A673 (cell line): ENCODE measurements at regions not wholly inside any gene's neighbourhood (a gene's known extent, or its start where the extent isn't known, plus 50 kb on each side); places are given as distances from the start of the nearest gene placed in this dataset.
A peak's percentile ranks its signal among the peaks of the same experiment; 100 is the strongest.
"Not testable (repeated sequence)": the region's sequence is repeated elsewhere in the genome, so short reads cannot be mapped to it uniquely, and the experiment has no call there.

Source experiments
- BruUV-seq: library from RNA; stranded (reverse); fragments of 400-500 nt; replicated peaks from 2 replicates; lab custom pipeline; 2021; lab: Mats Ljungman, UMichigan
- CTCF ChIA-PET: fragments of 300-600 bp; sonication (Branson Sonifier 250); formaldehyde crosslinking; loops from one replicate; lab custom pipeline; 2022; ENCODE audit warnings: antibody characterized with exemption; lab: Charles Lee
- POLR2A ChIA-PET: fragments of 300-600 bp; sonication (Branson Sonifier 250); formaldehyde crosslinking; loops from one replicate; lab custom pipeline; 2022; ENCODE audit warnings: antibody characterized with exemption; ENCODE audit not compliant: low non-redundant PET; lab: Charles Lee
- DNase-seq: peaks from one replicate; pipeline ENCODE4 v3.0.0-alpha.2; 2015; ENCODE audit warnings: low spot score
- H3K27ac ChIP-seq: fragments of 200-600 bp; sonication (generic); 2 replicates; pipeline ENCODE4 v1.5.1; 2016; ENCODE audit warnings: mixed run types, low read depth, mild to moderate bottlenecking, mixed read lengths, antibody characterized with exemption, low read length; ENCODE audit not compliant: poor library complexity, severe bottlenecking
- H3K27me3 ChIP-seq: fragments of 200-600 bp; sonication (generic); replicated peaks from 2 replicates; pipeline ENCODE4 v1.6.1; 2017; ENCODE audit warnings: mixed run types, low read depth, mild to moderate bottlenecking, mixed read lengths, antibody characterized with exemption, low read length; ENCODE audit not compliant: insufficient read depth, poor library complexity
- H3K36me3 ChIP-seq: fragments of 200-600 bp; sonication (generic); 2 replicates; pipeline ENCODE4 v1.6.1; 2016; ENCODE audit warnings: mixed run types, mild to moderate bottlenecking, mixed read lengths, antibody characterized with exemption, low read length; ENCODE audit not compliant: insufficient read depth, poor library complexity, severe bottlenecking
- H3K4me1 ChIP-seq: fragments of 200-600 bp; sonication (generic); 2 replicates; pipeline ENCODE4 v1.6.1; 2017; ENCODE audit warnings: mixed run types, mild to moderate bottlenecking, mixed read lengths, antibody characterized with exemption, low read length; ENCODE audit not compliant: insufficient read depth, poor library complexity, severe bottlenecking
- H3K4me3 ChIP-seq: fragments of 200-600 bp; sonication (generic); 2 replicates; pipeline ENCODE4 v1.5.1; 2016; ENCODE audit warnings: low read depth, mixed run types, mild to moderate bottlenecking, mixed read lengths, low read length; ENCODE audit not compliant: poor library complexity, severe bottlenecking
- H3K9me3 ChIP-seq: fragments of 200-600 bp; sonication (generic); 2 replicates; pipeline ENCODE4 v1.6.1; 2016; ENCODE audit warnings: mixed run types, low read depth, mild to moderate bottlenecking, mixed read lengths, antibody characterized with exemption, low read length; ENCODE audit not compliant: poor library complexity, severe bottlenecking
- CTCF ChIP-seq: fragments of 300-800, 200-600 bp; sonication (generic); conservative IDR thresholded peaks from 2 replicates; pipeline ENCODE4 v1.5.1; 2017; ENCODE audit warnings: low read depth, mild to moderate bottlenecking, antibody characterized with exemption, low read length, moderate library complexity, mixed read lengths
- EZH2 ChIP-seq: fragments of 200-600 bp; sonication (generic); IDR thresholded peaks from 2 replicates; pipeline ENCODE4 v1.6.1; 2017; ENCODE audit warnings: borderline replicate concordance, low read depth, mild to moderate bottlenecking, mixed read lengths, antibody characterized with exemption, low read length; ENCODE audit not compliant: poor library complexity, severe bottlenecking
- intact Hi-C: fragments of 100-400 bp; cut with micrococcal nuclease; formaldehyde crosslinking; loops from one replicate; pipeline ENCODE4 v1.10.0; 2022; ENCODE audit not compliant: unreplicated experiment

- Histone ChIP-seq H3K4me3 (no peak overlapping the region), H3K4me1 (no peaks in the 10 kb centered on the region), H3K36me3 (no peaks in the 10 kb centered on the region), H3K9me3 (no peaks in the 10 kb centered on the region), H3K27me3 (no peaks in the 10 kb centered on the region), H3K27ac (no peak overlapping the region)
- intact Hi-C loops = no loop called here
- DNase-seq = no peak
- TF ChIP-seq EZH2 (no peak), CTCF (no peak)
- BruUV-seq = no TSS peak
- ChIA-PET CTCF (no interaction called here), POLR2A (no interaction called here)
These were observed 69.9 kb upstream of the SLC35F3 start for GRCh38 chr1:233834609-233835008.

GRCh38 chr1:233838207-233838606, 66.3 kb upstream of the SLC35F3 start:
- H3K9me3 ChIP-seq, H3K27me3 ChIP-seq, CTCF ChIA-PET, BruUV-seq, DNase-seq, H3K4me3 ChIP-seq, intact Hi-C loops, H3K27ac ChIP-seq, H3K4me1 ChIP-seq, POLR2A ChIA-PET, H3K36me3 ChIP-seq: not testable (repeated sequence)

- H3K36me3 ChIP-seq = no peaks in the 10 kb centered on the region
- ChIA-PET CTCF (no interaction called here), POLR2A (no interaction called here)
- BruUV-seq = no TSS peak
- DNase-seq = peak; percentile 37
- TF ChIP-seq EZH2 = no peak
- H3K27me3 ChIP-seq = peaks cover 29% of the 10 kb centered on the region
- H3K27ac ChIP-seq = no peak overlapping the region
- intact Hi-C loops = no loop called here
- H3K4me1 ChIP-seq = no peaks in the 10 kb centered on the region
- no peaks in the 10 kb centered on the region for H3K9me3 ChIP-seq
- H3K4me3 ChIP-seq = no peak overlapping the region
These were observed 60.8 kb upstream of the SLC35F3 start for GRCh38 chr1:233843525-233844204.

- no TSS peak for BruUV-seq
- intact Hi-C loops = no loop called here
- H3K4me1 ChIP-seq = no peaks in the 10 kb centered on the region
- ChIA-PET CTCF (no interaction called here), POLR2A (no interaction called here)
- peaks cover 29% of the 10 kb centered on the region for H3K27me3 ChIP-seq
- TF ChIP-seq CTCF (no peak), EZH2 (no peak)
- no peaks in the 10 kb centered on the region for H3K36me3 ChIP-seq
- no peaks in the 10 kb centered on the region for H3K9me3 ChIP-seq
- H3K4me3 ChIP-seq = no peak overlapping the region
- no peak for DNase-seq
- no peak overlapping the region for H3K27ac ChIP-seq
These were observed 60.2 kb upstream of the SLC35F3 start for GRCh38 chr1:233844275-233844674.
